ENCODE measurements at regions not wholly inside any gene's neighbourhood (a gene's known extent, or its start where the extent isn't known, plus 50 kb on each side); places are given as distances from the start of the nearest gene placed in this dataset.

- Histone ChIP-seq H3K36me3 (no peaks in the 10 kb centered on the region), H3K9me3 (no peaks in the 10 kb centered on the region), H3K27me3 (no peaks in the 10 kb centered on the region), H3K4me1 (no peaks in the 10 kb centered on the region), H3K4me3 (no peak overlapping the region), H3K27ac (no peak overlapping the region)
- intact Hi-C loops (cut with DNase I) = no loop called here
- no peak for DNase-seq
- ATAC-seq = no peak
- TF ChIP-seq, protein P1, sequence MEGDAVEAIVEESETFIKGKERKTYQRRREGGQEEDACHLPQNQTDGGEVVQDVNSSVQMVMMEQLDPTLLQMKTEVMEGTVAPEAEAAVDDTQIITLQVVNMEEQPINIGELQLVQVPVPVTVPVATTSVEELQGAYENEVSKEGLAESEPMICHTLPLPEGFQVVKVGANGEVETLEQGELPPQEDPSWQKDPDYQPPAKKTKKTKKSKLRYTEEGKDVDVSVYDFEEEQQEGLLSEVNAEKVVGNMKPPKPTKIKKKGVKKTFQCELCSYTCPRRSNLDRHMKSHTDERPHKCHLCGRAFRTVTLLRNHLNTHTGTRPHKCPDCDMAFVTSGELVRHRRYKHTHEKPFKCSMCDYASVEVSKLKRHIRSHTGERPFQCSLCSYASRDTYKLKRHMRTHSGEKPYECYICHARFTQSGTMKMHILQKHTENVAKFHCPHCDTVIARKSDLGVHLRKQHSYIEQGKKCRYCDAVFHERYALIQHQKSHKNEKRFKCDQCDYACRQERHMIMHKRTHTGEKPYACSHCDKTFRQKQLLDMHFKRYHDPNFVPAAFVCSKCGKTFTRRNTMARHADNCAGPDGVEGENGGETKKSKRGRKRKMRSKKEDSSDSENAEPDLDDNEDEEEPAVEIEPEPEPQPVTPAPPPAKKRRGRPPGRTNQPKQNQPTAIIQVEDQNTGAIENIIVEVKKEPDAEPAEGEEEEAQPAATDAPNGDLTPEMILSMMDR (IDR thresholded peaks at IDR 0.05) = no peak
Measured at GRCh38 chr14:71632440-71632946, 299.7 kb upstream of the RGS6 start.

DNA sequence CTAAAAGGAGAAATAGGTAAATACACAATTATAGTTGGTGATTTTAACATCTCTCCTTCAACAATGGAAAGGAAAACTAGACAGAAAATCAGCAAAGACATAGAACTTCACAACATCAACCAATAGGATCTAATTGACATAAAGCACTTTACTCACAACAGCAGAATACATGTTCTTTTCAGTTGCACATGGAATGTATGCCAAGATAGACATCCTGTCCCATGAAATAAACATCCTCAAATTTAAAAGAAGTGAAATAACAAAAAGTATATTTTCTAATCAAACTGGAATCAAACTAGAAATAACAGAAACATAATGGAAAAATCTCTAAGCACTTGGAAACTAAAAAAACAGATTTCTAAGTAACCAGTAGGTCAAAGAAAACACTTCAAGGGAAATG lies 296.2 kb upstream of the RGS6 start:
- no peak for ATAC-seq
- no peak overlapping the region for H3K4me3 ChIP-seq
- TF ChIP-seq, protein P1 (IDR thresholded peaks at IDR 0.05) = no peak
- no peaks in the 10 kb centered on the region for H3K27me3 ChIP-seq
- intact Hi-C loops (cut with DNase I) = no loop called here
- H3K9me3 ChIP-seq = no peaks in the 10 kb centered on the region
- no peaks in the 10 kb centered on the region for H3K4me1 ChIP-seq
- no peaks in the 10 kb centered on the region for H3K36me3 ChIP-seq
- H3K27ac ChIP-seq = no peak overlapping the region
- DNase-seq = no peak

- Histone ChIP-seq H3K27ac (no peak overlapping the region), H3K4me1 (no peaks in the 10 kb centered on the region), H3K36me3 (no peaks in the 10 kb centered on the region), H3K9me3 (no peaks in the 10 kb centered on the region), H3K27me3 (no peaks in the 10 kb centered on the region), H3K4me3 (no peak overlapping the region)
- DNase-seq (no peak), ATAC-seq (no peak)
- TF ChIP-seq, protein P1 (IDR thresholded peaks at IDR 0.05) = no peak
- intact Hi-C loops (cut with DNase I) = no loop called here
Measured at GRCh38 chr14:71636820-71637471, 295.3 kb upstream of the RGS6 start.

DNA sequence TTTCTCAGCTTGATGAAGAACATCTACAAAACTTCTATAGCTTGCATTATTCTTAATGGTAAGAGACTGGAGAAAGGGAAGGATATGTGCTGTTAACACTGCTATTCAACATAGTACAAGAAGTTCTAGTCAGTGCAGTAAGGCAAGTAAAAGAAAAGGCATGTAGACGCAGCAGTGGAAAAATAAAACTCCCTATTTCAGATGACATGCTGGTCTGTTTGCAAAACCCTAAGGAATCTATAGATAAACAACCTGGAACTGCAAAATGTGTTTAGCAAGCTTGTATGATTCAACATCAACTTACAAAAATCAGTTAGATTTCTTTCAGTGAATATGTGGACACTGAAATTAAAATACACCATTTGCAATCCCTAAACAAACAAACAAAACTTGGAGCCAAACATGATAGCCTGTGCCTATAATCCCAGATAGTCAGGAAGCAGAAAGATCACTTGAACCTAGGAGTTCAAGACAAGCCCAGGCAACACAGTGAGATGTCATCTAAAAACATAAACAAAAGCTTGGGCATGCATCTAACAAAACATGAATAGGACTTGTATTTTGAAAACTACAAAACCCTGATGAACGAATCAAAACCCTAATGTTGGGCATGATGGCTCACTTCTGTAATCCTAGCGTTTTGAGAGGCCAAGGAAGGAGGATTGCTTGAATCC lies 293.6 kb upstream of the RGS6 start:
- Histone ChIP-seq H3K4me3 (no peak overlapping the region), H3K27me3 (no peaks in the 10 kb centered on the region), H3K9me3 (no peaks in the 10 kb centered on the region), H3K4me1 (no peaks in the 10 kb centered on the region), H3K27ac (no peak overlapping the region), H3K36me3 (no peaks in the 10 kb centered on the region)
- intact Hi-C loops (cut with DNase I) = no loop called here
- ATAC-seq (no peak), DNase-seq (no peak)
- TF ChIP-seq, protein P1 (IDR thresholded peaks at IDR 0.05) = no peak

GRCh38 chr14:71642715-71643114 lies 289.5 kb upstream of the RGS6 start:
- TF ChIP-seq, protein P1 (IDR thresholded peaks at IDR 0.05) = no peak
- Histone ChIP-seq H3K4me3 (no peak overlapping the region), H3K27ac (no peak overlapping the region), H3K36me3 (no peaks in the 10 kb centered on the region), H3K4me1 (no peaks in the 10 kb centered on the region), H3K27me3 (no peaks in the 10 kb centered on the region), H3K9me3 (no peaks in the 10 kb centered on the region)
- intact Hi-C loops (cut with DNase I) = no loop called here
- no peak for ATAC-seq
- no peak for DNase-seq

Measured in upper lobe of right lung (tissue), 1 donor.